MM.1S (cell line): ENCODE measurements at regions not wholly inside any gene's neighbourhood (a gene's known extent, or its start where the extent isn't known, plus 50 kb on each side); places are given as distances from the start of the nearest gene placed in this dataset.

Experiments
- CTCF ChIP-seq: fragments of 300-600 bp; sonication (generic); IDR thresholded peaks from 2 replicates; pipeline ENCODE4 v1.5.1; 2016; ENCODE audit warnings: antibody characterized with exemption, low read length, mixed read lengths
- EZH2phosphoT487 ChIP-seq: fragments of 300-600 bp; sonication (generic); IDR thresholded peaks from 2 replicates; pipeline ENCODE4 v1.6.1; 2018; ENCODE audit warnings: antibody characterized with exemption, low read length

- TF ChIP-seq CTCF (no peak), EZH2phosphoT487 (no peak)
Observed at GRCh38 chr4:18285357-18285756, 263.8 kb upstream of the LCORL start.
